NCI-H2171 treated with DMSO at 0.1 percent for 48 hours (cell line): ENCODE measurements at regions not wholly inside any gene's neighbourhood (a gene's known extent, or its start where the extent isn't known, plus 50 kb on each side); places are given as distances from the start of the nearest gene placed in this dataset.
"Not testable (repeated sequence)": the region's sequence is repeated elsewhere in the genome, so short reads cannot be mapped to it uniquely, and the experiment has no call there.

Experiments used
- DNase-seq: peaks from one replicate; lab custom pipeline; 2025; lab: John Stamatoyannopoulos, UW

GRCh38 chr4:126136922-126137781 lies 822.4 kb downstream of the FAT4 start:
- no peak for DNase-seq

DNA sequence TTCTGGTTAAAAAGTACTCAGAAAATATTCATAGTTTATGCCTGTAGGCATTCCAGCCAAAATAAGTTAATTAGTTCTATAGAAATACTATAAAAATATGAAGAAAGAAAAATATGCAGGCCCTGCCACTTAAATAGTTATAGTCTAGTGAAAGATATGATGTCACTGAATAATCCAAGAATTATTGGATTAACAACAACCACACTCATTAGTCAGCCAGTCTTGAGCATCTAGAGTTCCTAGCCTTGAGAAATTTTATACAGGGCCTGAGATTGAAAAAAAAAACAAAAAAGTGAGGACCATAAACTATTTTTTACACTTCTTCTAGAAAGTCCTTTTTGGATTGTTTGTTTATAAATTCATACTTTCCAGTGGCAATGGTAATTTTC lies 823.0 kb downstream of the FAT4 start:
- no peak for DNase-seq

- DNase-seq, result no peak
Measured at GRCh38 chr4:126144543-126145237, 829.9 kb downstream of the FAT4 start.

DNA sequence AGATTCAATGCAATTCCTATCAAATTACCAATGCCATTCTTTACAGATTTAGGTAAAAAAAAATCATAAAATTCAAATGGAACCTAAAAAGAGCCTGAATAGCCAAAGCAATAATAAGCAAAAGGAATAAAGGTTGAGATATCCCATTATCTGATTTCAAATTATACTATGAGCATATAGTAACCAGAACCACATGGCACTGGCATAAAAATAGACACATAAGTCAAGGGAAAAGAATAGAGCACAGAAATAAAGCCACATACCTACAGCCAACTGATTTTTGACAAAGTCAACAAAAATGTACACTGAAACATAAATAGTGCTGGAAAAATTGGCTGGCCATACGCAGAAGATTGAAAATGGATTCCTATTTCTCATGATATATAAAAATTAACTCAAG lies 853.7 kb downstream of the FAT4 start:
- DNase-seq, result no peak

DNA sequence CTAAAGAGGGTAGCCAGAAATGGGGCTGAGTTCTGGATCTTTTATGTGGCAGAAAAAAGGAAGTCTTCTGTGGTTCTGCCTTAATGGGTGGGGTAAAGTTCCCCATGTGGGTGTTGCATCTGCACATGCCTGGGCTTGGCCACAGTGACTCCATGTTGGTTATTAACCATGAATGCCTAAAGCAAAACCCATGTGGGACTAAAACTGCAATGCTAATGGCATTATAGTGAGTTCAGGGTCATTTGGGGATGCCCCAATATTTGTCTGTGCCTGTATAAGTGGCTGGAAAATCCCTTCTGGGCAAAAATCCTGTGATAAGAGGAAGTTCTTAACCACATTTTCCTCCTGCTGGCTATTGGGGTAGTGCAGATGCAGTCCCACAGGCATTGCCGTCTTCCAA lies 857.4 kb downstream of the FAT4 start:
- DNase-seq, result no peak

GRCh38 chr4:126174627-126175026 lies 859.9 kb downstream of the FAT4 start:
- DNase-seq, result no peak

DNA sequence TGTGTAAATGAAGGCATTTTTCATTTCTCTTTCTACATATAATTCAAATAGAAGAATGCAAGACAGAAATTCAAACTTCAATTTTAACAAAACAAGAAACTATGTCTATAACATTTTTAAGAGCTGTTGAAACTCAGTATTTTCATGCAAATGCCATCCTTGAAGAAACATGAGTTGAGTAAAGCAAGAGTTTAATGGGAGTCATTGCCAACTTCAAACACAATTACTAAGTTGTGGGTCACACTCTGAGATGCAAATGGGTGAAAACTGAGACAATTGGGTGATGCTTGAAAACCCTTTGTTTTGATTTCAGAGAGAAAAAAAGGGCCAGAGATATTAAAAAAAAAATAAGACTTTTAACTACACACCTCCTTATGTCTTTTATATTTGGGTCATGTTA lies 865.9 kb downstream of the FAT4 start:
- DNase-seq, result no peak

DNA sequence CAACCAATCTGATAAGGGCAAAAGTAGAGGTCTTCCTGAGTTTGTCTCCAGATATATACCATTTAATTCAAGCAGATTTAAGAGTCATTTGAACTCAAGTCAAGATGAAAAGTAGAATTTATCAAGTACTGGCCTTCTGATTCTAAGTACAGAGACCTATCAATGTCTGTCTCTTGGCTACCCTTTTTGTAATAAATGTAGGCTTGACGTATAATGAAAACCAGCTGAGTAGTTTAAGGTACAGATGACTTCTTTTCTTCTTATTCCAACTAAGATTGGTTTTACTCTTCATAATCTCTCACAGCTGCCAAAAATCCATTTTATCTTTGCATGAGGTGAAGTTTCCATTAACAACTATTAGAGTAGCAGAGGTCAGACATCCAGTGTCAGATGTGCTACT lies 867.6 kb downstream of the FAT4 start:
- DNase-seq, result no peak

DNA sequence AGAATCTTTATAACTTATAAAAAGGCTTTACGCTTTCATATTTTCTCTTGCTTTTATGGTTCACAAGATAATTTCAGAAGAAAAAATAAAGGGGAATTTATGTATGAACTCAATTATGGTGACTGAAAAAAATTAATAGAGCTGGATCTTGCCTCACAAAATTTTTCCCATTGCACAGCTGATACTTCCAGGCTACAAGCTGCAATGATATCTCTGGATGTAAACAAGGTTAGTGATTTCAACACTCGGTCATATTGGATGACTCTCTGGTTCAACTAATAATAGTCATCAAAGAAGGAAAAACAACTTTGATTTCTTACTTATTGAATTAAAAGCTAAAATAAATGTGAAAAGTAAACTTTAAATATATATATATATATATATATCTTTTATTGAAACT lies 868.0 kb downstream of the FAT4 start:
- DNase-seq, result no peak

DNA sequence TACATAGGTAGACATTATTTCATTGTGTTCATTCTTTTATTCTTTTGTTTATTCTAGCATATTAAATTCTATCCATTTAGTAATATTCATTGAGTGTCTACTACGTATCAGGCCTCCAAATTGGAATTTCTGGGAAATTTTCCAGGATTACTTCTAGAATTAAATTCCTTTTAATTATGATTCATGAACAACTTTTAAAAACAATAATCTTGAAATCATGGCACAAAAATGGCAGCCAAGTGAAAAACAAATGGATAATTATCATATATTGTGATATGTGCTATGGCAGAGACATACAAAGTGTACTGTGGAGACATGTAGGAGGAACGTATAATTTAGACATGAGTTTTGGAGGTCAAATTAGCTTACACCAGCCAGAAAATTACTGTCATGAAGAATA lies 868.5 kb downstream of the FAT4 start:
- no peak for DNase-seq

DNA sequence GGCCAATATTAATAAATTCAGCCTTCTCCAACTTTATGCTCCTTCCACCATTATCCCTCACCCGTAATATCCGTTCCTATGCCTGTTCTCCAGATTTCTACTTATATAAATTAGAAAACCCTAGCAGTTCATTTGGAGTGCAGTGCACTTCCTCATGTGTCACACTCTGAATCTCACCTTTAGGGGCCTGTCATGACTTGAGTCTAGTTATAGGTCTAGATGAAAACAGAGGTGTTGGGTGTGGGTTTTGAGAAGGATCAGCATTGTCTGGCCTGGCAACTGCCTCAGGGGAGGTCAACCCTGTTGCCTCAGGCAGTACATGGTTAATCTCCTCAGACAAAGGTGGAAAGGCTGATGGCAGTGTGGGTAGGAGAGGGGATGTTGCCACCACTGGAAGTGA lies 876.8 kb downstream of the FAT4 start:
- DNase-seq, result no peak

DNA sequence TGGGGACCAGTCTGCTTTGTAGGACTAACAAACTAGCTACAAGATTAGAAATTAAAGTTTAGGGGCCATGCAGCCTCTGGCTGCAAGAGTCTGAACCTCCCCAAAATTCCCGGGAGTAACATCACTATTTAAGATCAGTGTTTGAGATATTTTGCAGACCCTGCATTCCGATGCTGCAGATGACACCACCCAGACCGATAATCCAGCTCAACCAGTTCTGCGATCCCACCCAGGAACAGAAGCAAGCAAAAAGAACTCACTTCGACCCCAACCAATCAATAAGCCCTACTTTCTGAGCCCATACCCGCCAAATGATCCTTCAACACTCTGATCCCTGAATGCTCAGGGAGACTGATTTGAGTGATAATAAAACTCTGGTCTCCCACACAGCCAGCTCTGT lies 877.8 kb downstream of the FAT4 start:
- DNase-seq, result no peak

DNA sequence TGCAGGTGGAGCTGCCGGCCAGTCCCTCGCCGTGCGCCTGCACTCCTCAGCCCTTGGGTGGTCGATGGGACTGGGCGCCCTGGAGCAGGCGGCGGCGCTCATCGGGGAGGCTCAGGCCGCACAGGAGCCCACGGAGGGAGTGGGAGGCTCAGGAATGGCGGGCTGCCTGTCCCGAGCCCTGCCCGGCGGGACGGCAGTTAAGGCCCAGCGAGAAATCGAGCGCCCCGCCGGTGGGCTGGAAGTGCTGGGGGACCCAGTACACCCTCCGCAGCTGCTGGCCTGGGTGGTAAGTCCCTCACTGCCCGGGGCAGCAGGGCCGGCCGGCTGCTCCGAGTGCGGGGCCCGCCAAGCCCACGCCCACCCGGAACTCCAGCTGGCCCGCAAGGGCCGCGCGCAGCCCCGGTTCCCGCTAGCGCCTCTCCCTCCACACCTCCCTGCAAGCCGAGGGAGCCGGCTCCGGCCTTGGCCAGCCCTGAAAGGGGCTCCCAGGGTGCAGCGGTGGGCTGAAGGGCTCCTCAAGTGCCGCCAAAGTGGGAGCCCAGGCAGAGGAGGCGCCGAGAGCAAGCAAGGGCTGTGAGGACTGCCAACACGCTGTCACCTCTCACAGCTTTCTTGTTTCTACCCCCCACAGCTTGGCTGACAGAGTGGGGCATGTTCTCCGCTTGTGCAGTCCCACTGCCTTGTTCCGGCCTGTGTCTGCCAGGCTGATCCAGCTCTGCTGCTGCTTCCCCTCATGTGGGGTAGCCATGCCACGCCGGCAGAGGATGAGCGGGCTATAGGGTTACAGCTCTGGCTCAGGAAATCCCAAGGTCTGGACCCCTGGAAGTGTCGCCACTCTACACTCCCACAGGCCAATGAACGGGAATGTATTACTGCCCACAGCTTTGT lies 886.7 kb downstream of the FAT4 start:
- DNase-seq, result not testable (repeated sequence)

DNA sequence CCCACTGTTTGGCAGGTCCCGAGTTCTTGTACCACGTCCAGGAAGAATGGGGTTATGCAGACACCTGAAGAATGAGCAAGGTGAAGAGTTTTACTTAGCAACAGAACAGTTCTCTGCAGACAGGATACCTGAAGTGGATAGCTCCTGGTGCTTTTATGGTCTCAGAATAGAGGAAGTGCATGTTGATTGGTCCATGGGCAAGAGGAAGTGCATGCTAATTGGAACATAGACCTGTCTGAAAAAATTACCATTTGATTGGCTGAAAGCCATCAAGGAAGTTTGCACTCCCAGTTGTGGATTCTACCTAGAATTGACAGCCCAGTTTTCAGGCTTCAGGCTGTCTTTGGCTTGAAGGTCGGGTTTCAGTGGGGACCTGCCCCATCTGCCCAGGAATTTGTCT lies 887.5 kb downstream of the FAT4 start:
- DNase-seq, result no peak

GRCh38 chr4:126207910-126208309 lies 893.2 kb downstream of the FAT4 start:
- no peak for DNase-seq

GRCh38 chr4:126209147-126209546 lies 894.4 kb downstream of the FAT4 start:
- DNase-seq, result no peak

- DNase-seq, result no peak
Measured at GRCh38 chr4:126213996-126214395, 899.2 kb downstream of the FAT4 start.

- DNase-seq, result no peak
Measured at GRCh38 chr4:126215759-126216158, 901.0 kb downstream of the FAT4 start.

- DNase-seq, result no peak
Measured at GRCh38 chr4:126216611-126217010, 901.9 kb downstream of the FAT4 start.

GRCh38 chr4:126221282-126221681 lies 906.5 kb downstream of the FAT4 start:
- DNase-seq, result peak; percentile 41

DNA sequence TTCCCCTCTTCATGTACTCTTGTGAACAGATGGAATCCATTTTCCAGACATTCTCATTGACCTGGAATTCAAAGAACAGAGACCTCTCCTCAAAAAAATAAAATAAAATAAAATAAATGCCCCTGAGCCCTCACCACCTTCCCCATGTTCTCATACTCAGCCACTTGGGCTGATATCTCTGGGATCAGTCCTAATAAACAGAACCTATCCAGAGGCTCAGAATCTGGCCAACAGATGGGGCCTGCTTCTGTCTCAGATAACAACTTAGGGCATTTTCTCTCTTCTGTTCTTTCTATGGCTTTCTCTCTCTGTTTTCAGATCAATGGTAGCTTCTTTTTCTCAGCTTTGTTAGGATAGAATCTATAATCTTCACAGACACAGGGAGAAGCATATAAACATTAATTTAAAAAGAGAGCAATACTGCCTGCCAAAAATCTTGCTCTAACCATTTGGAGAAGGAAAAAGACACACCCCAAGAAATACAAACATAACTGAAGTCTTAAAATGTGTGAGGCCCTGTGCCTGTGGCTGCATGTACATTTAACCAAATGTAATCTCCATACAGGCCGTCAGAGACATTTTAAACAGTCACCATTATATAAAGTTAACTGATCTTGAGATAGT lies 907.1 kb downstream of the FAT4 start:
- peak; percentile 13 for DNase-seq

GRCh38 chr4:126223784-126224407 lies 909.1 kb downstream of the FAT4 start:
- DNase-seq, result no peak
